HEK293 (cell line): ENCODE measurements at regions not wholly inside any gene's neighbourhood (a gene's known extent, or its start where the extent isn't known, plus 50 kb on each side); places are given as distances from the start of the nearest gene placed in this dataset.

Source experiments
- CTCF ChIA-PET: fragments of 350-600 bp; formaldehyde crosslinking; extraction: SDS; loops from one replicate; lab custom pipeline; 2021; ENCODE audit warnings: antibody characterized with exemption; lab: Yijun Ruan, JAX
- POLR2A ChIA-PET: fragments of 300-600 bp; formaldehyde crosslinking; extraction: SDS; loops from one replicate; lab custom pipeline; 2020; ENCODE audit warnings: antibody characterized with exemption, inconsistent platforms; lab: Yijun Ruan, JAX
- H3K27ac ChIP-seq: fragments of 200-500 bp; sonication (Bioruptor generic); 2 replicates; pipeline ENCODE4 v1.5.1; 2014; ENCODE audit warnings: low read depth, low read length, control low read depth, inconsistent platforms; ENCODE audit errors: extremely low read depth
- H3K36me3 ChIP-seq, 2 experiments: fragments of 200-500 bp in 1 of 2; sonication (Bioruptor generic) in 1 of 2; 1 replicate in 1 of 2; 2 replicates in 1 of 2; pipeline ENCODE4 v1.5.1; 2014 to 2017; ENCODE audit warnings: inconsistent platforms in 2 of 2, low read length in 2 of 2; ENCODE audit not compliant: control insufficient read depth in 2 of 2, insufficient read depth in 1 of 2
- H3K4me1 ChIP-seq: fragments of 200-500 bp; sonication (Bioruptor generic); 2 replicates; pipeline ENCODE4 v1.5.1; 2014; ENCODE audit warnings: mild to moderate bottlenecking, low read length, inconsistent platforms; ENCODE audit not compliant: control insufficient read depth, insufficient read depth
- H3K4me3 ChIP-seq: 2 replicates; pipeline ENCODE4 v1.5.1; 2011; ENCODE audit warnings: low read depth, mild to moderate bottlenecking, control low read depth, low read length, moderate library complexity
- H3K9me3 ChIP-seq: fragments of 200-500 bp; sonication (Bioruptor generic); 2 replicates; pipeline ENCODE4 v1.5.1; 2014; ENCODE audit warnings: low read depth, low read length, inconsistent platforms; ENCODE audit not compliant: control insufficient read depth, insufficient read depth
- BCL11B ChIP-seq: fragments of 450-650 bp; formaldehyde crosslinking; IDR thresholded peaks from 2 replicates; pipeline ENCODE4 v1.5.1; 2016; ENCODE audit warnings: low read depth, missing biosample characterization, missing genetic modification characterization
- GLI2 ChIP-seq: fragments of 450-650 bp; formaldehyde crosslinking; IDR thresholded peaks from 2 replicates; pipeline ENCODE4; 2017; ENCODE audit warnings: missing biosample characterization, missing genetic modification characterization, low read depth, borderline replicate concordance
- HOXA7 ChIP-seq: sonication (generic); formaldehyde crosslinking; IDR thresholded peaks from 2 replicates; pipeline ENCODE4 v1.8.1; 2022; ENCODE audit warnings: missing genetic modification reagents, borderline replicate concordance
- KLF7 ChIP-seq: fragments of 450-650 bp; formaldehyde crosslinking; IDR thresholded peaks from 2 replicates; pipeline ENCODE4 v1.5.1; 2016; ENCODE audit warnings: missing biosample characterization, missing genetic modification characterization, borderline replicate concordance
- KLF8 ChIP-seq: fragments of 450-650 bp; formaldehyde crosslinking; IDR thresholded peaks from 2 replicates; pipeline ENCODE4 v1.5.1; 2016; ENCODE audit warnings: missing biosample characterization, missing genetic modification characterization
- SALL2 ChIP-seq: fragments of 450-650 bp; formaldehyde crosslinking; IDR thresholded peaks from 2 replicates; pipeline ENCODE4 v1.5.0; 2017; ENCODE audit warnings: missing biosample characterization, mild to moderate bottlenecking, missing genetic modification characterization, borderline replicate concordance
- SETDB1 ChIP-seq: IDR thresholded peaks from one replicate; pipeline ENCODE4 v1.6.1; 2017; ENCODE audit warnings: mild to moderate bottlenecking, low read length, moderate library complexity, mixed read lengths; ENCODE audit not compliant: insufficient read length
- ZNF112 ChIP-seq: fragments of 450-650 bp; formaldehyde crosslinking; IDR thresholded peaks from 2 replicates; pipeline ENCODE4 v1.5.0; 2017; ENCODE audit warnings: missing biosample characterization, missing genetic modification characterization
- ZNF114 ChIP-seq: fragments of 450-650 bp; formaldehyde crosslinking; IDR thresholded peaks from 2 replicates; pipeline ENCODE4 v1.5.0; 2017; ENCODE audit warnings: missing biosample characterization, missing genetic modification characterization
- ZNF140 ChIP-seq: fragments of 450-650 bp; formaldehyde crosslinking; IDR thresholded peaks from 2 replicates; pipeline ENCODE4 v1.5.1; 2016; ENCODE audit warnings: missing biosample characterization, missing genetic modification characterization
- ZNF19 ChIP-seq: fragments of 450-650 bp; formaldehyde crosslinking; IDR thresholded peaks from 2 replicates; pipeline ENCODE4; 2016; ENCODE audit warnings: missing biosample characterization, missing genetic modification characterization, low read depth
- ZNF24 ChIP-seq: fragments of 450-650 bp; formaldehyde crosslinking; IDR thresholded peaks from 2 replicates; pipeline ENCODE4 v1.5.1; 2016; ENCODE audit warnings: missing biosample characterization, missing genetic modification characterization
- ZNF248 ChIP-seq: fragments of 450-650 bp; formaldehyde crosslinking; IDR thresholded peaks from 2 replicates; pipeline ENCODE4 v1.5.1; 2017; ENCODE audit warnings: missing biosample characterization, missing genetic modification characterization
- ZNF302 ChIP-seq: fragments of 450-650 bp; formaldehyde crosslinking; IDR thresholded peaks from 2 replicates; pipeline ENCODE4 v1.5.1; 2016; ENCODE audit warnings: missing biosample characterization, missing genetic modification characterization, low read depth
- ZNF341 ChIP-seq: fragments of 450-650 bp; formaldehyde crosslinking; IDR thresholded peaks from 2 replicates; pipeline ENCODE4; 2016; ENCODE audit warnings: low read depth, missing biosample characterization, missing genetic modification characterization
- ZNF433 ChIP-seq: fragments of 450-650 bp; formaldehyde crosslinking; IDR thresholded peaks from 2 replicates; pipeline ENCODE4 v1.5.1; 2016; ENCODE audit warnings: missing biosample characterization, missing genetic modification characterization, low read depth
- ZNF510 ChIP-seq: fragments of 450-650 bp; formaldehyde crosslinking; IDR thresholded peaks from 2 replicates; pipeline ENCODE4 v1.5.1; 2018; ENCODE audit warnings: mild to moderate bottlenecking, missing genetic modification characterization, missing biosample characterization; ENCODE audit not compliant: insufficient replicate concordance
- ZNF514 ChIP-seq: fragments of 450-650 bp; formaldehyde crosslinking; IDR thresholded peaks from 2 replicates; pipeline ENCODE4 v1.5.1; 2016; ENCODE audit warnings: missing biosample characterization, missing genetic modification characterization
- ZNF529 ChIP-seq: fragments of 450-650 bp; formaldehyde crosslinking; IDR thresholded peaks from 2 replicates; pipeline ENCODE4 v1.5.1; 2017; ENCODE audit warnings: missing genetic modification characterization, missing biosample characterization; ENCODE audit not compliant: insufficient replicate concordance
- ZNF549 ChIP-seq: fragments of 450-650 bp; IDR thresholded peaks from 2 replicates; pipeline ENCODE4 v1.5.1; 2018; ENCODE audit warnings: missing biosample characterization, missing genetic modification characterization, mild to moderate bottlenecking, inconsistent platforms, moderate library complexity
- ZNF571 ChIP-seq: fragments of 450-650 bp; formaldehyde crosslinking; IDR thresholded peaks from 2 replicates; pipeline ENCODE4 v1.5.0; 2017; ENCODE audit warnings: missing biosample characterization, missing genetic modification characterization
- ZNF629 ChIP-seq: fragments of 450-650 bp; formaldehyde crosslinking; IDR thresholded peaks from 2 replicates; pipeline ENCODE4 v1.5.1; 2017; ENCODE audit warnings: missing biosample characterization, missing genetic modification characterization
- ZNF664 ChIP-seq: fragments of 450-650 bp; formaldehyde crosslinking; IDR thresholded peaks from 2 replicates; pipeline ENCODE4 v1.5.1; 2016; ENCODE audit warnings: missing biosample characterization, missing genetic modification characterization
- ZNF776 ChIP-seq: fragments of 450-650 bp; formaldehyde crosslinking; IDR thresholded peaks from 2 replicates; pipeline ENCODE4 v1.5.0; 2017; ENCODE audit warnings: missing biosample characterization, missing genetic modification characterization, borderline replicate concordance
- TF ChIP-seq, protein P1 (sequence below): fragments of 450-650 bp; formaldehyde crosslinking; IDR thresholded peaks from 2 replicates; pipeline ENCODE4 v1.5.1; 2017; ENCODE audit warnings: missing biosample characterization, missing genetic modification characterization
- TF ChIP-seq, protein P2 (sequence below): fragments of 450-650 bp; formaldehyde crosslinking; IDR thresholded peaks from 2 replicates; pipeline ENCODE4 v1.5.1; 2017; ENCODE audit warnings: missing biosample characterization, missing genetic modification characterization
- TF ChIP-seq, protein P3 (sequence below): fragments of 450-650 bp; formaldehyde crosslinking; IDR thresholded peaks from 2 replicates; pipeline ENCODE4 v1.5.1; 2016; ENCODE audit warnings: missing biosample characterization, missing genetic modification characterization
- TF ChIP-seq, protein P4 (sequence below): IDR thresholded peaks from 2 replicates; pipeline ENCODE4 v1.6.1; 2011; ENCODE audit warnings: mild to moderate bottlenecking, low read depth, low read length, borderline replicate concordance
- TF ChIP-seq, protein P5 (sequence below): fragments of 450-650 bp; formaldehyde crosslinking; IDR thresholded peaks from 2 replicates; pipeline ENCODE4 v1.5.1; 2016; ENCODE audit warnings: missing biosample characterization, missing genetic modification characterization

DNA sequence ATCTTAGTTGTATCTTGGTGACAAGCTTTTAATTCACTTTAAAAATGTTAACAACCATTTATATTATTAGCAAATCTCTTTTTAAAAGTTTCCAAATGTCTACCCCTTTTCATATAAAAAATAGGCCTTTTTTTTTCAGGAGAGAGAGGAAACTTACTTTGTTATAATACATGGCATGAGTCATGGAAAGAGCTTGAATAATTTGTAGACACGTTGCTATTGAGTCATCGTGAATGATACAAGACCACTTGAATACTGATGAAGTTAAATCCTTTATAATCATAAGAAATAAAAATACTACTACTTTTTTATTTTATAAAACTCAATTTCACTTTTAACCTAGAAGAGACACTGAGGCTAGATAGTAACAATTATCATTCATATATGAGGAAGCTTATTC is 70.3 kb upstream of the BBX start (continued):
- no peak for TF ChIP-seq ZNF248
- TF ChIP-seq HOXA7, result no peak
- TF ChIP-seq ZNF341, result no peak
- TF ChIP-seq ZNF514 (tag by site-specific recombination), result no peak
- TF ChIP-seq, protein P1, sequence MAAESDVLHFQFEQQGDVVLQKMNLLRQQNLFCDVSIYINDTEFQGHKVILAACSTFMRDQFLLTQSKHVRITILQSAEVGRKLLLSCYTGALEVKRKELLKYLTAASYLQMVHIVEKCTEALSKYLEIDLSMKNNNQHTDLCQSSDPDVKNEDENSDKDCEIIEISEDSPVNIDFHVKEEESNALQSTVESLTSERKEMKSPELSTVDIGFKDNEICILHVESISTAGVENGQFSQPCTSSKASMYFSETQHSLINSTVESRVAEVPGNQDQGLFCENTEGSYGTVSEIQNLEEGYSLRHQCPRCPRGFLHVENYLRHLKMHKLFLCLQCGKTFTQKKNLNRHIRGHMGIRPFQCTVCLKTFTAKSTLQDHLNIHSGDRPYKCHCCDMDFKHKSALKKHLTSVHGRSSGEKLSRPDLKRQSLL (tag by site-specific recombination), result no peak
- TF ChIP-seq ZNF24 (tag by site-specific recombination), result no peak
- TF ChIP-seq, protein P2, sequence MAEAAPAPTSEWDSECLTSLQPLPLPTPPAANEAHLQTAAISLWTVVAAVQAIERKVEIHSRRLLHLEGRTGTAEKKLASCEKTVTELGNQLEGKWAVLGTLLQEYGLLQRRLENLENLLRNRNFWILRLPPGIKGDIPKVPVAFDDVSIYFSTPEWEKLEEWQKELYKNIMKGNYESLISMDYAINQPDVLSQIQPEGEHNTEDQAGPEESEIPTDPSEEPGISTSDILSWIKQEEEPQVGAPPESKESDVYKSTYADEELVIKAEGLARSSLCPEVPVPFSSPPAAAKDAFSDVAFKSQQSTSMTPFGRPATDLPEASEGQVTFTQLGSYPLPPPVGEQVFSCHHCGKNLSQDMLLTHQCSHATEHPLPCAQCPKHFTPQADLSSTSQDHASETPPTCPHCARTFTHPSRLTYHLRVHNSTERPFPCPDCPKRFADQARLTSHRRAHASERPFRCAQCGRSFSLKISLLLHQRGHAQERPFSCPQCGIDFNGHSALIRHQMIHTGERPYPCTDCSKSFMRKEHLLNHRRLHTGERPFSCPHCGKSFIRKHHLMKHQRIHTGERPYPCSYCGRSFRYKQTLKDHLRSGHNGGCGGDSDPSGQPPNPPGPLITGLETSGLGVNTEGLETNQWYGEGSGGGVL, result no peak
- no peak for TF ChIP-seq ZNF529
- no peak for TF ChIP-seq ZNF19 (tag by site-specific recombination)
- no peak for TF ChIP-seq ZNF664 (tag by site-specific recombination)

DNA sequence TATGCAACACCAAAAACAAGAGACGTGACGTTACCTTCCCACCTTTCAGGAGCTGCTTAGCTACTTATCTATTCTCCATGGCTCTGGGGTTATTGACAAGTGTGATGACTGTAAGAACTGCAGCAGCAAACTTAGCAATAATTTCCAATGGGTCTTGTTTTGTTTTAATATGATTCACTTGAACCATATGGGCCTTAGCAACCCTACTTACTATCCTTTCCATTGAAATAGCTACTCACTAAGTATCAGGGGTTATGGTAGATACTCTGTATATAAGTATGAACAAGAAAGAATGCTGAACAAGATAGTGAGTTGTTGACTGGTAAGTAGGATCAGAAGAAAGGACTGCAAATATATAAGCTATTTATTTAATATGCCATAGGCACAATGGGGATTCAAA is 69.3 kb upstream of the BBX start:
- TF ChIP-seq ZNF571 (tag by site-specific recombination) (no peak), ZNF24 (tag by site-specific recombination) (no peak), SALL2 (tag by site-specific recombination) (no peak), ZNF140 (tag by site-specific recombination) (no peak), SETDB1 (no peak), ZNF114 (tag by site-specific recombination) (no peak), ZNF248 (no peak), ZNF112 (tag by site-specific recombination) (no peak), ZNF549 (no peak)
- TF ChIP-seq, protein P3, sequence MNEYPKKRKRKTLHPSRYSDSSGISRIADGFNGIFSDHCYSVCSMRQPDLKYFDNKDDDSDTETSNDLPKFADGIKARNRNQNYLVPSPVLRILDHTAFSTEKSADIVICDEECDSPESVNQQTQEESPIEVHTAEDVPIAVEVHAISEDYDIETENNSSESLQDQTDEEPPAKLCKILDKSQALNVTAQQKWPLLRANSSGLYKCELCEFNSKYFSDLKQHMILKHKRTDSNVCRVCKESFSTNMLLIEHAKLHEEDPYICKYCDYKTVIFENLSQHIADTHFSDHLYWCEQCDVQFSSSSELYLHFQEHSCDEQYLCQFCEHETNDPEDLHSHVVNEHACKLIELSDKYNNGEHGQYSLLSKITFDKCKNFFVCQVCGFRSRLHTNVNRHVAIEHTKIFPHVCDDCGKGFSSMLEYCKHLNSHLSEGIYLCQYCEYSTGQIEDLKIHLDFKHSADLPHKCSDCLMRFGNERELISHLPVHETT, result no peak
- Histone ChIP-seq H3K4me1 (no peaks in the 10 kb centered on the region), H3K27ac (no peak overlapping the region), H3K4me3 (no peak overlapping the region), H3K9me3 (no peaks in the 10 kb centered on the region), H3K36me3 (no peaks in the 10 kb centered on the region)
- POLR2A ChIA-PET, result no interaction called here
- CTCF ChIA-PET, result interaction anchor here (1.2 kb wide), 1 partner anchor 23 kb away, joined by 3 read pairs; no protein-coding TSS in a partner anchor

DNA sequence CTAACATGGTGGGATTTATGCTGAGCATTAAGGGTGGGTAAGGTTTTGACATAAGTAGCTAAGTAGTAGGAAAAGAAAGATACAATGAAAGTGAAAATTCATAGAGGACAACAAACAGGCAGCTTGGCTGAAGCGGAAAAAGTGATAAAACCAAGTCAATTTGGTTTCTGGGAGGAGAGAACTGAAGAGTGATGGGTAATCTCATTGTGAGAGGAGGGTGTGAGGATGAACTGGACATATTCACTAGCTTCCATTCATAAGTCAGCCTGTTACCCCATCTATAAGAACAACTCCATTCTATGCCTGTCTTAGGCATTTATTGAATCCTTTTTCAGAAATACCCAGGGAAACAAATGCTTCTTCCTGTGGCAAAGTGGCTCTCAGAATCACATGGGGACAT is 67.1 kb upstream of the BBX start:
- CTCF ChIA-PET, result interaction anchor here (0.6 to 1.7 kb wide), 5 partner anchors 25 to 217 kb away, joined by 3 to 6 read pairs (median 3); no protein-coding TSS in a partner anchor
- POLR2A ChIA-PET, result no interaction called here
- H3K4me3 ChIP-seq, result no peak overlapping the region
- no peak for TF ChIP-seq ZNF776 (tag by site-specific recombination)
- no peak for TF ChIP-seq GLI2
- TF ChIP-seq KLF7 (tag by site-specific recombination), result no peak
- TF ChIP-seq ZNF510 (tag by site-specific recombination), result no peak
- no peak for TF ChIP-seq BCL11B (tag by site-specific recombination)
- no peak for TF ChIP-seq ZNF433 (tag by site-specific recombination)
- TF ChIP-seq KLF8 (tag by site-specific recombination), result no peak
- no peak for TF ChIP-seq ZNF302
- TF ChIP-seq ZNF629, result no peak
- TF ChIP-seq, protein P4, sequence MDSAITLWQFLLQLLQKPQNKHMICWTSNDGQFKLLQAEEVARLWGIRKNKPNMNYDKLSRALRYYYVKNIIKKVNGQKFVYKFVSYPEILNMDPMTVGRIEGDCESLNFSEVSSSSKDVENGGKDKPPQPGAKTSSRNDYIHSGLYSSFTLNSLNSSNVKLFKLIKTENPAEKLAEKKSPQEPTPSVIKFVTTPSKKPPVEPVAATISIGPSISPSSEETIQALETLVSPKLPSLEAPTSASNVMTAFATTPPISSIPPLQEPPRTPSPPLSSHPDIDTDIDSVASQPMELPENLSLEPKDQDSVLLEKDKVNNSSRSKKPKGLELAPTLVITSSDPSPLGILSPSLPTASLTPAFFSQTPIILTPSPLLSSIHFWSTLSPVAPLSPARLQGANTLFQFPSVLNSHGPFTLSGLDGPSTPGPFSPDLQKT, result no peak
- TF ChIP-seq, protein P5, sequence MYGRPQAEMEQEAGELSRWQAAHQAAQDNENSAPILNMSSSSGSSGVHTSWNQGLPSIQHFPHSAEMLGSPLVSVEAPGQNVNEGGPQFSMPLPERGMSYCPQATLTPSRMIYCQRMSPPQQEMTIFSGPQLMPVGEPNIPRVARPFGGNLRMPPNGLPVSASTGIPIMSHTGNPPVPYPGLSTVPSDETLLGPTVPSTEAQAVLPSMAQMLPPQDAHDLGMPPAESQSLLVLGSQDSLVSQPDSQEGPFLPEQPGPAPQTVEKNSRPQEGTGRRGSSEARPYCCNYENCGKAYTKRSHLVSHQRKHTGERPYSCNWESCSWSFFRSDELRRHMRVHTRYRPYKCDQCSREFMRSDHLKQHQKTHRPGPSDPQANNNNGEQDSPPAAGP (tag by site-specific recombination), result no peak

More for the DNA sequence above, 67.1 kb upstream of the BBX start:
- H3K9me3 ChIP-seq, result no peaks in the 10 kb centered on the region
- no peaks in the 10 kb centered on the region for H3K36me3 ChIP-seq
- no peak overlapping the region for H3K27ac ChIP-seq
- H3K4me1 ChIP-seq, result no peaks in the 10 kb centered on the region
